ENCODE measurements at regions not wholly inside any gene's neighbourhood (a gene's known extent, or its start where the extent isn't known, plus 50 kb on each side); places are given as distances from the start of the nearest gene placed in this dataset.

DNA sequence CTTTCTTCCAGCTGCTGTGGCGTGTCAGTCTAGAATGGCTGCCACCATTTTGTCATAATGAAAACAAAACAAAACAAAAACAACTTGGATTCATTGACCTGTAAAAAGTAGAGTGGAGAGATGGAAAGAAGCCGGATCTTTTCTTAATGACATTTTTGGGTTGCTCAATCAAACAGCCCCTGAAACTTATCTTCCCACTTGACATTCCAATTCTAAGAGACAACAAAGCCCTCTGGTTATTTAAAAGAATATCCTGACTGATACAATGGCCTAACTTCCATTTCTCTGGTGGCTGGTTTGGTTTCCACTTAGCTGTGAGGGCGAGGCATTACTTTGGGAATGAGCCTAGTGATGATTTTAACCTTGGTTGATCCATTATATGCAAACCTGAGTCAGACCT lies 123.7 kb downstream of the AQP4 start:
- no peak for TF ChIP-seq POLR2AphosphoS5 (IDR thresholded peaks at IDR 0.05; ENCODE audit: insufficient read depth in 1 of 2, low read depth in 1 of 2)
- TF ChIP-seq, protein P1, sequence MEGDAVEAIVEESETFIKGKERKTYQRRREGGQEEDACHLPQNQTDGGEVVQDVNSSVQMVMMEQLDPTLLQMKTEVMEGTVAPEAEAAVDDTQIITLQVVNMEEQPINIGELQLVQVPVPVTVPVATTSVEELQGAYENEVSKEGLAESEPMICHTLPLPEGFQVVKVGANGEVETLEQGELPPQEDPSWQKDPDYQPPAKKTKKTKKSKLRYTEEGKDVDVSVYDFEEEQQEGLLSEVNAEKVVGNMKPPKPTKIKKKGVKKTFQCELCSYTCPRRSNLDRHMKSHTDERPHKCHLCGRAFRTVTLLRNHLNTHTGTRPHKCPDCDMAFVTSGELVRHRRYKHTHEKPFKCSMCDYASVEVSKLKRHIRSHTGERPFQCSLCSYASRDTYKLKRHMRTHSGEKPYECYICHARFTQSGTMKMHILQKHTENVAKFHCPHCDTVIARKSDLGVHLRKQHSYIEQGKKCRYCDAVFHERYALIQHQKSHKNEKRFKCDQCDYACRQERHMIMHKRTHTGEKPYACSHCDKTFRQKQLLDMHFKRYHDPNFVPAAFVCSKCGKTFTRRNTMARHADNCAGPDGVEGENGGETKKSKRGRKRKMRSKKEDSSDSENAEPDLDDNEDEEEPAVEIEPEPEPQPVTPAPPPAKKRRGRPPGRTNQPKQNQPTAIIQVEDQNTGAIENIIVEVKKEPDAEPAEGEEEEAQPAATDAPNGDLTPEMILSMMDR (IDR thresholded peaks at IDR 0.05): no peak
